Stimulated activated CD8-positive, alpha-beta memory T cell treated with anti-CD3 and anti-CD28 coated beads, Interleukin-15, amount 100 ng/mL, for 24 hours (primary cell): ENCODE measurements at regions not wholly inside any gene's neighbourhood (a gene's known extent, or its start where the extent isn't known, plus 50 kb on each side); places are given as distances from the start of the nearest gene placed in this dataset.

Experiments
- DNase-seq: peaks from one replicate; pipeline ENCODE4 v3.0.0-alpha.2; 2020; ENCODE audit warnings: low read depth

- no peak for DNase-seq
Measured at GRCh38 chr17:65364438-65364837, 197.0 kb downstream of the AXIN2 start.

- DNase-seq: no peak
Measured at GRCh38 chr17:65362826-65363225, 198.6 kb downstream of the AXIN2 start.

- DNase-seq: no peak
Measured at GRCh38 chr17:65360961-65361552, 200.4 kb downstream of the AXIN2 start.

- DNase-seq: no peak
Measured at GRCh38 chr17:65359016-65359415, 202.4 kb downstream of the AXIN2 start.

GRCh38 chr17:65356536-65356935 lies 204.9 kb downstream of the AXIN2 start:
- DNase-seq: no peak

GRCh38 chr17:65355246-65355645 lies 206.2 kb downstream of the AXIN2 start:
- no peak for DNase-seq

GRCh38 chr17:65349916-65350315 lies 211.5 kb downstream of the AXIN2 start:
- DNase-seq: no peak

GRCh38 chr17:65346166-65346565 lies 209.0 kb downstream of the RGS9 start:
- no peak for DNase-seq

GRCh38 chr17:65345261-65346005 lies 208.3 kb downstream of the RGS9 start:
- DNase-seq: no peak

- no peak for DNase-seq
Measured at GRCh38 chr17:65340401-65340800, 203.2 kb downstream of the RGS9 start.

- no peak for DNase-seq
Measured at GRCh38 chr17:65334406-65334805, 197.2 kb downstream of the RGS9 start.

- DNase-seq: no peak
Measured at GRCh38 chr17:65332779-65333178, 195.6 kb downstream of the RGS9 start.

GRCh38 chr17:65332375-65332774 lies 195.2 kb downstream of the RGS9 start:
- no peak for DNase-seq

GRCh38 chr17:65328567-65328966 lies 191.4 kb downstream of the RGS9 start:
- DNase-seq: no peak

- no peak for DNase-seq
Measured at GRCh38 chr17:65324611-65325342, 187.6 kb downstream of the RGS9 start.

GRCh38 chr17:65323049-65323448 lies 185.9 kb downstream of the RGS9 start:
- DNase-seq: no peak

- no peak for DNase-seq
Measured at GRCh38 chr17:65320820-65321219, 183.7 kb downstream of the RGS9 start.

GRCh38 chr17:65314212-65314611 lies 177.0 kb downstream of the RGS9 start:
- DNase-seq: no peak

GRCh38 chr17:65312718-65313377 lies 175.7 kb downstream of the RGS9 start:
- no peak for DNase-seq

GRCh38 chr17:65311261-65311660 lies 174.1 kb downstream of the RGS9 start:
- no peak for DNase-seq

GRCh38 chr17:65307961-65308316 lies 170.8 kb downstream of the RGS9 start:
- DNase-seq: no peak

- no peak for DNase-seq
Measured at GRCh38 chr17:65307081-65307960, 170.2 kb downstream of the RGS9 start.
